PFSK-1 (cell line): ENCODE measurements at regions not wholly inside any gene's neighbourhood (a gene's known extent, or its start where the extent isn't known, plus 50 kb on each side); places are given as distances from the start of the nearest gene placed in this dataset.

ENCODE experiments used
- FOXP2 ChIP-seq: optimal IDR thresholded peaks from 2 replicates; pipeline ENCODE3; 2011; ENCODE audit warnings: borderline replicate concordance, control low read depth, inconsistent platforms; ENCODE audit not compliant: insufficient read depth; ENCODE audit errors: extremely low read length, extremely low read depth
- POLR2AphosphoS5 ChIP-seq: IDR thresholded peaks from 2 replicates; pipeline ENCODE4 v1.6.1; 2012; ENCODE audit warnings: low read depth, mild to moderate bottlenecking, control low read depth, low read length, moderate library complexity
- SIN3A ChIP-seq: IDR thresholded peaks from 2 replicates; pipeline ENCODE4 v1.6.1; 2012; ENCODE audit warnings: mild to moderate bottlenecking, low read length, moderate library complexity, borderline replicate concordance; ENCODE audit not compliant: insufficient read depth
- TAF1 ChIP-seq: IDR thresholded peaks from 2 replicates; pipeline ENCODE4 v1.6.1; 2012; ENCODE audit warnings: low read length, control low read depth, borderline replicate concordance; ENCODE audit not compliant: insufficient read depth
- TF ChIP-seq, protein P1 (sequence below), 2 experiments: IDR thresholded peaks; 2 replicates each; pipeline versions ENCODE4 v1.6.1 to v1.8.0; 2011 to 2012; ENCODE audit warnings: low read depth in 2 of 2, low read length in 2 of 2, control low read depth in 1 of 2, inconsistent platforms in 1 of 2, mild to moderate bottlenecking in 1 of 2, moderate library complexity in 1 of 2; ENCODE audit not compliant: insufficient read depth in 1 of 2

DNA sequence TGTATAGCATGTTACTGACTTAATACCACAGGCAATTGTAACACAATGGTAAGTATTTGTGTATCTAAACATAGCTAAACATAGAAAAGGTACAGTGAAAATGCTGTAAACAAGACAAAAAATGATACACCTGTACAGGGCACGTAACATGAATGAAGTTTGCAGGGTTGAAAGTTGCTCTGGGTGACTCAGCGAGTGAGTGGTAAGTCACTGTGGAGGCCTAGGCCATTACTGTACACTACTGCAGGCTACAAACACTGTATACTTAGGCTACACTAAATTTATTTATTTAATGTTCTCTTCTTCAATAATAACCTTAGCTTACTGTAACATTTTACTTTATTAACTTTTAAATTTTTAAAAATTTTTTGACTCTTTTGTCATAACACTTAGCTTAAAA, 158.4 kb downstream of the IPO8 start:
- TF ChIP-seq TAF1 = no peak
- TF ChIP-seq, protein P1, sequence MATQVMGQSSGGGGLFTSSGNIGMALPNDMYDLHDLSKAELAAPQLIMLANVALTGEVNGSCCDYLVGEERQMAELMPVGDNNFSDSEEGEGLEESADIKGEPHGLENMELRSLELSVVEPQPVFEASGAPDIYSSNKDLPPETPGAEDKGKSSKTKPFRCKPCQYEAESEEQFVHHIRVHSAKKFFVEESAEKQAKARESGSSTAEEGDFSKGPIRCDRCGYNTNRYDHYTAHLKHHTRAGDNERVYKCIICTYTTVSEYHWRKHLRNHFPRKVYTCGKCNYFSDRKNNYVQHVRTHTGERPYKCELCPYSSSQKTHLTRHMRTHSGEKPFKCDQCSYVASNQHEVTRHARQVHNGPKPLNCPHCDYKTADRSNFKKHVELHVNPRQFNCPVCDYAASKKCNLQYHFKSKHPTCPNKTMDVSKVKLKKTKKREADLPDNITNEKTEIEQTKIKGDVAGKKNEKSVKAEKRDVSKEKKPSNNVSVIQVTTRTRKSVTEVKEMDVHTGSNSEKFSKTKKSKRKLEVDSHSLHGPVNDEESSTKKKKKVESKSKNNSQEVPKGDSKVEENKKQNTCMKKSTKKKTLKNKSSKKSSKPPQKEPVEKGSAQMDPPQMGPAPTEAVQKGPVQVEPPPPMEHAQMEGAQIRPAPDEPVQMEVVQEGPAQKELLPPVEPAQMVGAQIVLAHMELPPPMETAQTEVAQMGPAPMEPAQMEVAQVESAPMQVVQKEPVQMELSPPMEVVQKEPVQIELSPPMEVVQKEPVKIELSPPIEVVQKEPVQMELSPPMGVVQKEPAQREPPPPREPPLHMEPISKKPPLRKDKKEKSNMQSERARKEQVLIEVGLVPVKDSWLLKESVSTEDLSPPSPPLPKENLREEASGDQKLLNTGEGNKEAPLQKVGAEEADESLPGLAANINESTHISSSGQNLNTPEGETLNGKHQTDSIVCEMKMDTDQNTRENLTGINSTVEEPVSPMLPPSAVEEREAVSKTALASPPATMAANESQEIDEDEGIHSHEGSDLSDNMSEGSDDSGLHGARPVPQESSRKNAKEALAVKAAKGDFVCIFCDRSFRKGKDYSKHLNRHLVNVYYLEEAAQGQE (IDR thresholded peaks at IDR 0.05; ENCODE audit: insufficient read depth in 1 of 2, low read depth in 2 of 2, low read length in 2 of 2) = no peak
- TF ChIP-seq POLR2AphosphoS5 = no peak
- no peak for TF ChIP-seq SIN3A
- TF ChIP-seq FOXP2 = no peak
